Ramos (cell line): ENCODE measurements at regions not wholly inside any gene's neighbourhood (a gene's known extent, or its start where the extent isn't known, plus 50 kb on each side); places are given as distances from the start of the nearest gene placed in this dataset.

ENCODE experiments used
- in situ Hi-C: fragments of 300-500 bp; cut with MboI; formaldehyde crosslinking; loops from one replicate; pipeline ENCODE4 v1.14.3; 2022; ENCODE audit warnings: low sequenced_read_pairs; ENCODE audit not compliant: unreplicated experiment

DNA sequence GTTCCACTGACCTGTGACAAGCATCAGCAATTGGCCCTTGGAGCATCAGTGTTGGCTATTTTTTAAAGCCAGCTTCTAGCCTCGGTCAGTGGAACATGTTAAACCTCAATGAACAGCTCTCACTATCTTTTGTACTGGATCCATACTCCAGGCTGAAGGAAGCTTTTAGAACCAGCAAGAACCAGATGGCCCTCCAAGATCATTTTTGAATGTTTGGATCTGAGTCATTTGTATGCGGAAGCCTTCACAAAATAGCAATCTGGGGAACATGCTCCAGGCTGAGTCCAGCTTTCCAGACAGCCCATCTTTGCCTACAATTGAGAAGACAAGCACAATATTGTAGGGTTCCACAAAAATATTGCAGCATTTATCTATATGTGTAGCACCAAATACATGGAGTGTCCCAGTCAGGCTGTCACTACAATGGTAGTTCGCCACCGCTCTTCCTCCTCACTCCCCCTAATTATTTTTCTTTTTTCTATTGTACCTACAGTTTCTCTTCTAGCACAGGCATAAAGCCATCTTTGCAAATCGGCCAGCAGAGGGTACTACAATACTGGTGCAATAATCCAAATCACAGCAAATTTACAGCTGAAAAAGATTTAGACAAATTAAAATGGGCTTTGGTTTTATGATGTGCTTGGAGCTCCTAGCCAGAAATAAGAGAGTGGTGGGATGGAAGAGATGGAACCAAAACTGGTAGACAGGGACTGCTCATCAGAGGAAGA lies 177.4 kb upstream of the BLID start:
- in situ Hi-C loops: no loop called here

- in situ Hi-C loops: no loop called here
These were observed 171.4 kb upstream of the BLID start for GRCh38 chr11:122287401-122287800.

GRCh38 chr11:122285070-122285988 lies 169.3 kb upstream of the BLID start:
- in situ Hi-C loops: no loop called here

GRCh38 chr11:122280870-122281269 lies 164.9 kb upstream of the BLID start:
- in situ Hi-C loops: no loop called here

- in situ Hi-C loops: no loop called here
These were observed 163.2 kb upstream of the BLID start for GRCh38 chr11:122279194-122279593.

DNA sequence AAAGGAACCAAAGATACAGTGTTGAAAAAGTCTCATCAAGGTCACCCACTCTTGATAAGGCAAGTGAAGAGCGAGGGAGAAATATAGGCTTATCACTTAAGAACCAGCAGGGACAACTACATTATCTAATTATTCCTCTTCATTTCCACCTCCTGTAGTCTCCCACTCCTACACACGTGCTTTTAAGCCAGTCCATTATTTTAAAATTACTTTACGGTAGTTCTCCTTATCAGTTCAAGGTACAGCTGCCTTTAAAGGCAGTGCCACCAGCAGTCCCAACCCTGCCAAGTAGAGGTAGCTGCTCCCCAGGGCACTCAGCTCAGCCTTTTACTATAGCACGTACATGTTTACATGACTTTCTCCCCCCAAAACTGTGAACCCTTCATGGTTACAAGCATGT lies 161.5 kb upstream of the BLID start:
- in situ Hi-C loops: no loop called here

GRCh38 chr11:122276221-122276620 lies 160.2 kb upstream of the BLID start:
- in situ Hi-C loops: no loop called here

DNA sequence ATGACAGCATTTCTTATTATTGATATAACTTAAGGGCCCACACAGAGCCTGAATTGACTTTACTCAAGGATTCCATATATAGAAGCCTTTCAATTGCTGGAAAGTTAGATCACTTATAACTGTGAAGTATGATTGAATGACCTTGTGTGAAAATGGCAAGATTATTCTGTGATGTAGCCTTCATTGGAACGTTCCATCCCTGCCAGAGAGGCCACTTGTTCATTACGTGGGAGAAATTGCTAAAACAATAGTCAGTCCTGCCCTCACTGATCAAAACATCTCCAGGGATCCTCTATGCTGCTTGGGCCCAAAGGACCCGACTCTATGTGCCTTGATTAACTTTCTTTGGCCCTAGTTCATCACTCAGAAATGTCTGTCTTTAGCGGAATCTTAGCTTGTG lies 159.5 kb upstream of the BLID start:
- in situ Hi-C loops: no loop called here

DNA sequence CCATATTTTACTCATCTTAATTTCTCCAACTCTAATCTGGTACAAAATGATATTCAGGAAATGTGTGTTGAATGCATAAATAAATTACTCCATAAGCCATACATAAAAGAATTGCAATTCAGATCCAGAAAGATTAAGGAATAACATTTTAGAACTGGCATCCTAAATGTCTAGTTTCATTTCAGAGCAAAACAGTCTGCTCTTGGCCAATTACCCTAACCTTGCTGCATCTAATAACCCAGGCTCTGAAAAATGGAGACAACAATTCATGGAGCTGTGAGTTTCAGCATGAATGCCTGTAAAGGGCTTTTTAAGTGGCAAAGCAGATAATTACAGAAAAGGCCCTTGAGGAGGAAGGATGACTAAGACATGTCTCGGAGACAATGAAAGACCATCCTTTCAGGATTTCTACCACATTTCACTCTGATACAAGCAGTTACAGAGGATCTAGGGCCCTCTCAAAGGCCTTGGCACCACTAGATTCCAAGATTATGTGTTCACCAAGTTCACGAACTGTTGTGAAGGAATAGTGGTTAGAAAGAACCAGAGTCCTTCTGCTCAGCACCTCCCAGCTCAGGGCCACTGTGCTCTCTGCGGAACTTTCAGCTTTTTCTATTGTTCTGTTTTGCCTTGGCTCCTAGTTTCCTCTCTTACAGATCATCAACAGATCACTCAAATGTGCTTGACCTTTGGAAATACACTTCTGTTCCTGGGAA lies 157.6 kb upstream of the BLID start:
- in situ Hi-C loops: no loop called here

DNA sequence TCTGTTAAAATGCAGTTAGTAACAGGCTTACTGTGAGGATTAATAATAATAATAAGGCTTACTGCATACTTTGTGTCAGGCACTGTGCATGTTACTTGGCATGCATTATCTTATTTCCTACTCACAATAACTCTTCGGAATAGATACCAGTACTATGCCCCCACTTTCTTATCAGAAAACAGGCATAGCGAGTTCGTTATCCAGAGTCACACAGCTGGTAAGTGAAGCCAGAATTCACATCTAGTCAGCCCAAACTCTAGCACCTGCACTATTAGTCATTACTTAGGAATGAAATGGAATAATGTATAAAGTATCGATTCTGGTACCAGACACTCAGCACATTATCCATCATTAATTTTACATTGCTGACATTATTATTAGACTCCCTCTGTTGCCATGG lies 155.7 kb upstream of the BLID start:
- in situ Hi-C loops: no loop called here

GRCh38 chr11:122271137-122271536 lies 155.1 kb upstream of the BLID start:
- in situ Hi-C loops: no loop called here

DNA sequence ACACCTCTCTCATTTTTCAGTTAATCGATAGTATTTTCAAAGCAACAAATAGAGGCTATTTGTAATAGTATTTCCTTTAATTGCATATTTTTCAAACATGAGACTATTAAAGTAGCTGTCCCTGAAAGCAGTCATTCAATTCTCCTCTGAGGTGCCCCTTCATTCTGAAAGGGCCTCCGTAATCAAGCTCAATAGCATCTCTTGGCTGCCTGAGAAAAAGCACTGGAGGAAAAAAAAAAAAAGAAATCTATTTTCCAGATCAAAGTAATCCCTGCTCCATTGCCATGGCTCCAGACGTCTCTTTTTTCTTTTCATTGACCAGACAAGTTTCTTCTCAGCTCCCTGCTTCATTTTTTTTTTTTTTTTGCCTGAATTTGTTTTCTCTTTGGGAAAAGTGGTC lies 154.5 kb upstream of the BLID start:
- in situ Hi-C loops: no loop called here

DNA sequence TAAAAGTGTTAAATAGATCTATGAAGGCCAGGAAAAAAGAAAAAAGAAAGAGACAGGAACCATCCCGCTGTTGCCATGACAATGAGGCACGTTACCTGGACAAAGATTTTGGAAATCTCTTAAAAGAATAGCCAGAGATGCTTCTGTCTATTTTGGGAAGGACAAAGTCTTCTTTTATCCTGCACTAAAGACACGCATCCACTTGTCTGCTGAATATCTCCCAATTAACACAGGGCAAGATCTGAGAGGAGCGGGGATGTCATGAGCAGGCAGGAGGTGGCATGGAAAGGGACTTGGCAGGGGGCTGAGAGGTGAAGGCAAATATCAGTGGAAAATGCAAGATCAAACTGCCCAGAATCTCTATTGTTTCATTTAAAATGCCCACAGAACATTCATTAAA lies 153.8 kb upstream of the BLID start:
- in situ Hi-C loops: no loop called here

DNA sequence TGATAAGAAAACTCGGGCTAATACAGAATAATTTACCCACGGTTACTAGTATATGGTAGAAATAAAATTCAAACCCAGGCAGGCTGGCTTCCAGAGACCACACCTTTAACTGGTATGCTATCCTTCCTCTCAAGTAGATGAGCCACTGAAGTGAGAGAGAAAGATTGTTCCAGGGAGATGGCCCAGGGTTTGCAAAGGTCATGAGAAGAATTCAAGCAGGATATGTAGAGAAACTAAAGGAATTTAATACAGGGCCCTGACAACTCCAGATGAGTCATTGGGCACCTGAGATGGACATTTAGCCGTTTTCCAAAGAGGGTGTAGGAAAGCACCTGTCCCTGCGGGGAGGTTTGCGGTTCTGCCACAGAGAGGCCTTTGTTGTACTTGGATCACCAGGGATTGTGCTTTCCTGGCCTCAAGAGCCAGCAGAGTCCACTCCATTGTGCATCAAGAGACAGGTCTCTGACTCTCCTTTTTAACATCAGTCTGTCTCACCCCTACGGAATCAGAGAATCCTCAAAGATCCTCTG lies 152.7 kb upstream of the BLID start:
- in situ Hi-C loops: no loop called here

- in situ Hi-C loops: no loop called here
These were observed 151.6 kb upstream of the BLID start for GRCh38 chr11:122267602-122268001.

GRCh38 chr11:122265981-122266380 lies 150.0 kb upstream of the BLID start:
- in situ Hi-C loops: no loop called here

DNA sequence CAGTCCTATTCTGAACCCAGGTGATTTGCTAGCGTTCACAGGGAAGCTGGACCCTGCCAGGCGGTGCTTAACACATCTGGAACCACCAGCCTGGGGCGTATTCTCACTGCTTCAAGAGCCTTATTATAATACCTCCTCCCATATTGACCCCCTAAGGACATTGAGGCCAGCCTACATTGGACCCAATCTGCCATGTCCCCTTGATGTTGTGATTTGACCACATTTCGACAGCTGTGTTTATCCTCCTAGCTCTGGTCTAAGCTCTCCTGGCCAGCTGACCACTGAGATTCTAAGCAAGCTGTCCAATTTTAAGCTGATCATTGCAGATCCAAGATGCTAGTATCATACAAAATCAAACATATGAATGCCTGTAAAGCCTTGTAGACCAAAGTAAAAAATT lies 148.1 kb upstream of the BLID start:
- in situ Hi-C loops: no loop called here

GRCh38 chr11:122261546-122261945 lies 145.5 kb upstream of the BLID start:
- in situ Hi-C loops: no loop called here

DNA sequence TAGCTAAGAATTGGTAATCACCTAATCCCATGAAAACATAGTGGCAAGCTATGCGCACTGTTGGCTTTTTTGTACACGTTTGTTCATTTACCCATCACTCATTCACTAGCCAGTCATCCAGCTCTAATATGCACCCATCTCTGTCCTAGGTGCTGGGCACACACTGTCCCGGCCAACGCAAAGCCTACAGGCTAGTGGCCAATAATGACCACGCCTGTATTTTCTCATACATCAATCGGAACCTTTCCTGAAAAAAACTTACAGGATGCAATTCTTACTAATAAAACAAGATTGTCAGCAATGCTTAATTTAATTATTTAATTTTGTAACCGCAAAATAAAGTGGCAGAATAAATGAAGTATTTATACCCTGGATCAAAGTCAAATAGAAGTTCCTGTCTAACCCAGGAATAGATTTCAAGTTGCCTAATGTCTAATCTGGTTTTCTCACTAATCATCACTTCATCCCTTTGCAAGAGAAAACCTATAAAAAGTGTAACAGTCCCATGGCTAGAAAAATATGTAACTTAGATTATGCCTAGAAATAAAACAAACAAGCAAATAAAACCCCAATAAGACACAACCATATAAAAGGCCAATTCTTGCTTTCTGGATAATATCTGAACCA lies 143.3 kb upstream of the BLID start:
- in situ Hi-C loops: no loop called here

DNA sequence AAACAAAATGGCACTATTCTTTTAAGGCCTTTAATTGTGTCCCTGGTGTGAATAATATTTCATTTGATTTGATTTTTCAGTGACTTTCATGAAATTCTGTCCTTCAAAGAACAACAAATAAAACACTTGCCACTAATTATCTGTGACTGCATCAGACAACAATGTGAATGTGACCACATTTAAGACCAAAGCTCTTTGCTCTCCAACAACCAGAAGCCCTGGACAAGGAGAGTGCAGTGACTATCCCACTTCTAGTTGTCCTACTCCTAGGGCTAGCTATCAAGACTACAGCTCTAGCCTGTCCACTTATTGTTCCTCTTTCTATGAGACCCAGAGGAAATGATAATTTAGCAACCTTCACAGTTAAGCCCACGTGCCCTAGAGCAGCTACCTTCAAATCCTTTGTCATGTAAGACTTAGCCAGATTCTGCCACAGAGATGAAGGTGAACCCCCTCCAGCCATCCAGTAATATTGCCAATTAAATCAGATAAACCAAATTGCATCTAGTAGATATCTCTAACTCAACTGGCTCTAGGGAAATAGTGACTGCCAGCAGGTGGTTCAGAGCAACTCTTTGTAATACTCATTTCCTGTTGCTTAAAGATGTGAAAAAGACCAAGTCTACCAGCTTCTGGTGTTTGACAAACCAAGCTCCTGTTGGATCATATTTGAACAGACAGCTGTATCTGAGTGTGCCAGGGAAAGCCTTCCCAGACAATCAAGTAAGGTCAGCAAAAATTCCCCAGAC lies 142.6 kb upstream of the BLID start:
- in situ Hi-C loops: no loop called here
